H1 (cell line): ENCODE measurements at regions not wholly inside any gene's neighbourhood (a gene's known extent, or its start where the extent isn't known, plus 50 kb on each side); places are given as distances from the start of the nearest gene placed in this dataset.

Source experiments
- CBX8 ChIP-seq: fragments of 300-800, 300-1000 bp; sonication (generic); IDR thresholded peaks from 2 replicates; pipeline ENCODE4 v1.7.1; 2016; ENCODE audit warnings: low read depth, low read length, borderline replicate concordance
- GTF2F1 ChIP-seq: IDR thresholded peaks from 2 replicates; pipeline ENCODE4 v1.6.1; 2012; ENCODE audit warnings: low read depth, low read length, improper control_type of control experiment, borderline replicate concordance
- JUN ChIP-seq: IDR thresholded peaks from 2 replicates; pipeline ENCODE4 v1.6.1; 2011; ENCODE audit warnings: low read depth, mild to moderate bottlenecking, improper control_type of control experiment, low read length
- TF ChIP-seq, protein P1 (sequence below): IDR thresholded peaks from 2 replicates; pipeline ENCODE4 v1.6.1; 2012; ENCODE audit warnings: low read length, inconsistent platforms
- TF ChIP-seq, protein P2 (sequence below): IDR thresholded peaks from 2 replicates; pipeline ENCODE4 v1.6.1; 2011; ENCODE audit warnings: low read depth, mild to moderate bottlenecking, low read length; ENCODE audit not compliant: insufficient read depth

DNA sequence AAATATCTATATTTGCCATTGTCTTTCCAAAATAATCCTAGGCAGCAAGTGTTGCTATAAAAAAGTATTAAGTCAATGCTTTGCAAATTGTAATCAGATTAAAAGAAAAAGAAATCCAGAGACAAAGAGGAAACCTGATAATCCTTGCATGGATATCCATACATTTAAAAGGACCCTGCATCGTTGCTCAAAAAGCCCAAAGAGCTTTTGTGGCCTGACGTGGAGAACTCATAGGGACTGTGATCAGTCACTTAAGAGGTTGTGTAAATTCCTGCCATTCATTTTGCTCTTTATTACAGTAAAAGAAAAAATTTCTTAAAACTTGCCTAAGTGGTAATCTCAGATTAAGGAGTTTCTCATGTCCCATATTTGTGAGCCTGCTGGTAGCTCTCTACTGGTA lies 392.6 kb downstream of the C12orf75 start (continued):
- TF ChIP-seq, protein P1, sequence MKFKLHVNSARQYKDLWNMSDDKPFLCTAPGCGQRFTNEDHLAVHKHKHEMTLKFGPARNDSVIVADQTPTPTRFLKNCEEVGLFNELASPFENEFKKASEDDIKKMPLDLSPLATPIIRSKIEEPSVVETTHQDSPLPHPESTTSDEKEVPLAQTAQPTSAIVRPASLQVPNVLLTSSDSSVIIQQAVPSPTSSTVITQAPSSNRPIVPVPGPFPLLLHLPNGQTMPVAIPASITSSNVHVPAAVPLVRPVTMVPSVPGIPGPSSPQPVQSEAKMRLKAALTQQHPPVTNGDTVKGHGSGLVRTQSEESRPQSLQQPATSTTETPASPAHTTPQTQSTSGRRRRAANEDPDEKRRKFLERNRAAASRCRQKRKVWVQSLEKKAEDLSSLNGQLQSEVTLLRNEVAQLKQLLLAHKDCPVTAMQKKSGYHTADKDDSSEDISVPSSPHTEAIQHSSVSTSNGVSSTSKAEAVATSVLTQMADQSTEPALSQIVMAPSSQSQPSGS: no peak
- TF ChIP-seq, protein P2, sequence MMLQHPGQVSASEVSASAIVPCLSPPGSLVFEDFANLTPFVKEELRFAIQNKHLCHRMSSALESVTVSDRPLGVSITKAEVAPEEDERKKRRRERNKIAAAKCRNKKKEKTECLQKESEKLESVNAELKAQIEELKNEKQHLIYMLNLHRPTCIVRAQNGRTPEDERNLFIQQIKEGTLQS: no peak
- TF ChIP-seq GTF2F1 (no peak), JUN (no peak), CBX8 (no peak)
